ENCODE measurements at regions not wholly inside any gene's neighbourhood (a gene's known extent, or its start where the extent isn't known, plus 50 kb on each side); places are given as distances from the start of the nearest gene placed in this dataset.

GRCh38 chr9:135332979-135333748, 146.4 kb upstream of the PPP1R26 start:
- DNase-seq (ENCODE audit: low read depth in 2 of 3, low spot score in 2 of 3), result no peak

DNA sequence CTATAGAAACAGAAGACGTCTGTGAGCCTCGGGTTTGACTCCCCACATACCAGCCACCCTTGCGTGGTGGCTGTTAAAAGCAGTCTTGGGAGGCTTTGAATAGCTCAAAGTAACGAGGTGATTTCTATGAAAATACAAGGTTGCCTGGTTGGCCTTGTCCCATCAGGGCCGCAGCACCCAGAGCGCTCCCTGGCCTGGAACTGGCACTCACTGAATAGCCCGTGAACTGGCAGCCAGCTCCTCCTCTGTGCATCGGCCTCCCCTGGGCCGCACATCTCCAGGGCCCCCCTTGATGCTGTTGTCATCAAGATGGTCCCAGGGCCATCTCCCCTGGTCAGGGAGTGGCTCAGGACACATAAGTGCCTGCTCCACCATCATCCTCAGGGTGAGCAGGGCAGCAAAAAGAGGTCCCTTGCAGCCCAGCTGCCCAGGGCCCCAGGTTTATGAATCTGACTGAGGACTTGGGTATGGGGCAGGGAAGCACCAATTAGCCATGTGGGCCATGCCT, 144.6 kb upstream of the PPP1R26 start:
- DNase-seq (ENCODE audit: low read depth in 2 of 3, low spot score in 2 of 3), result no peak

DNA sequence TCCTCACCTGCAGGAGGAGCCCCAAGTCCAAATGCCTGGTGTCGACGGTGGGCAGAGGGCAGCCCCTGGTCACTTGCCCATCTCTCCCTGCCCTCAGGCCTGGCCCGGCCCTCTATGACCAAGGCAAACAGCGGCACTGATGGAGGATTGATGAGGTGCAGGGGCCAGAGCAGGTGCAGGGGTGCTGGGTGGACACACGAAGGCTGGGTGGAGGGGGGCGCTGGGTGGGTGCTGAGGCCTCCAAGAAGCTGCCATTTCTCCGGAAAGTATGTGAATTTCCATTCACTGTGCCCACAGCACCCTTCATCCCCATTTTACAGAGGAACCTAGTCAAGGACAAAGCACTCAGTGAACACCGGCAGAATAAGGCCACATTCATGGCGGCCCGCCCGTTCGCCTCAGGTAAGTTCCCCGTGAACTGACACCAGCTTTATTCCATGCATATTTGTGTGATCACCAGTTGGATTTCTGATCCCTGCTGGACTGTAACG, 143.8 kb upstream of the PPP1R26 start:
- DNase-seq (ENCODE audit: low read depth in 2 of 3, low spot score in 2 of 3), result no peak

- DNase-seq (ENCODE audit: low read depth in 2 of 3, low spot score in 2 of 3), result no peak
Observed at GRCh38 chr9:135336722-135337527, 142.7 kb upstream of the PPP1R26 start.

DNA sequence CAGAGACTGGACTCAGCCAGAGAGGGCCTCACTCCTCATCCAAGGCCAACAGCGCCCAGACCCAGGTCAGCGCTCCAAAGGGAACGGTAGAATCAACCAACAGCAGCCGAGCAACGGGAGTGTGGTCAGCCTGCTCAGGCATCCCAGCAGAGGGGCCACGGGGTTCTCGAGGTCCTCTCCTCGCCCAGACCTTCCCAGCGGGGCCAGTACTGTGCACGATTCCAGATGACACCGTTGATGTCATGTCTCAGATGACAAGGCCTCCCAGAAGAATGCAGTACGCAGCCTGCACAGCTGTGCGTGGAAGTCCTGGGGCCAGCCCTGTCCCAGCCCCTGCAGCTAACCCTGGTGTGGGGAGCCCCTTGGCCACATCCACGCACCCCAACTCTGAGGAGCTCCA, 141.0 kb upstream of the PPP1R26 start:
- no peak for DNase-seq (ENCODE audit: low read depth in 2 of 3, low spot score in 2 of 3)

DNA sequence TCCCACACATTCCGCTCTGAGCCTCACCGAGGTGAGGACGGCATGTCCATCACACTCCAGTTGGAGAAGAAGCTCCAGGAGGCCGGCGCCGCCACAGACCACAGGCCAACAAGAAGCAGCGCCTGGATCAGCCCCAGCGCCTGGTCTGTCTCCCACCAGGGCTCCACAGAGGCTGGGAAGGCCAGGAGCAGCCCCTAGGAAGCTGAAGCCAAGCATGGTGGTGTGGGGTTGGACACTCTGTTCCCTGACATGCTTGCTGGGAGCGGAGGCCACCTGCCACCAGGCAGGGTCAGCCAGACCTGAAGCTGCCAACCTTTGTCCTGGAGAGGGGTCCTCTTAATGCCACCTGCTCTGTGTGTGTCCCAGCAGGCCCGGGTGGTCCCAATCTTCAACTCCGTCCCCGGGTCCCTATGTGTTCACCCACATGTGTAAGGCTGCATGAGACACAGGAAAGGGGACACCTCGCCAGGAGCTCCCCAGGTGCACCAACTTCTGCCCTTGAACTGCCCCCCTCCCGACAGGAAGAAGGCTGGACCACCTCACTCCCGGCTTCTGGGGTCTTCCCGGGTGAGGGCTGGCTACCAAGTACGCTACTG, 140.1 kb upstream of the PPP1R26 start:
- DNase-seq (ENCODE audit: low read depth in 2 of 3, low spot score in 2 of 3), result no peak

GRCh38 chr9:135340143-135340655, 139.4 kb upstream of the PPP1R26 start:
- DNase-seq (ENCODE audit: low read depth in 2 of 3, low spot score in 2 of 3), result no peak

DNA sequence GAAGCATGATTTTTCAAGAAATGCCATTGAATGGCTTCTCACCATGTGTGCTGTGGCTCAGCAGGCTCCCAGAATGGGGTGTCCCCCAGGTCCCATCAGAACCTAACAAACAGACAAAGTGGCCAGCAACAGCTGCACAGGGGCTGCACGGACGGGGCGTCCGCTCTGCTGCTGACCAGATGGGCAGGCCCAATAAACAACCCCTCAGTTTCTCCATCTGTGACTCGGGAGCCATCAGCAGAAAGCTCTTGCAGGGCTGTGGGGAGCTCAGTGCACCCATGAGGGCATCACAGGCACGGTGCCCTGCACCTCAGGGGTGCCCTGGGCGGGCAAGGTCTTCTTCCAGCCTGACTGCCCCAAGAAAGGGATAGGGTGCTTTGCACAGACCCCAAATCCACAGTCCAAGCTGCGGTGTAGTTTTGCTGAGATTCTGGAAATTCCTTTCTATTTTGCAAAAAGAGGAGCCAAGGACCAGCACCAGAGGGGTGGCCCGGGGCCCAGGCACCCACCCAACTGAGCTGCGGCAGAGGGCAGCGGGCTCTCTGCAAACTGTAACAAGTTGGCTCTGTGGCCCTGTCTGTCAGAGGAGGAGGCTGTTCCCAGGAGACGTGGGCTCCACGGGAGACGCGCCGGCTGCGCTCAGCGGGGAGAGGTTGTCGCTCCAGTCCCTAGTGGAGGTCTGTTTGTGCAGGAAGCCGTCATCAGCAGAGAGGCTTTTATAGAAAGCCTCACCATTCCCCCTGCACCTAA, 138.7 kb upstream of the PPP1R26 start:
- no peak for DNase-seq (ENCODE audit: low read depth in 2 of 3, low spot score in 2 of 3)

DNA sequence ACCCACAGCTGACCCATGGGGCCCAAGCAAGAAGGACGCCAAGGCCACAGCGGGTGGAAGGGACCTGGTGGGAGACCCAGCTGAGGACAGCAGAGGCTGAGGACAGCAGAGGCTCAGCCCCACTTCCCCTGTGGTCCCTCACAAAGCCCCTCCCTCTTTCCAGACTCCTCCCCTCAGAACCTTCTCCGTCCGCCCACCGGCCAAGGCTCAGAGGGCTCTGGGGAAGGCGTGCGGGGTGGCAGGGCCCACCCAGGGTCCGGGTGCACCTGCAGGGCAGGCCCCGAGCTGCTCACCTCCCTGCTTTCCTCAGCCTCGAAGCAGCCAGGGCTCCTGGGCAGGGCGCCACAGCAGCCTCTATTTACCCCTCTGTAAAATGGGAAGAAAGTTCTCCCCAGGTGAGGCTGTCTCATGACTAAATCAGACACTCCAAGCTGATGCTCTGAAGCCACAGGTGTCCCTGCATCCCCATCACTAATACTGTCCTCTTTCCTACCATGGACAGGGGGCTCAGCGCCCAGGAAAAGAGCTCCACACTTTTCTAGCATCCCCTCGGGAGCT, 137.9 kb upstream of the PPP1R26 start:
- no peak for DNase-seq (ENCODE audit: low read depth in 2 of 3, low spot score in 2 of 3)

- no peak for DNase-seq (ENCODE audit: low read depth in 2 of 3, low spot score in 2 of 3)
Observed at GRCh38 chr9:135342206-135343130, 137.1 kb upstream of the PPP1R26 start.

GRCh38 chr9:135343136-135343535, 136.4 kb upstream of the PPP1R26 start:
- no peak for DNase-seq (ENCODE audit: low read depth in 2 of 3, low spot score in 2 of 3)

DNA sequence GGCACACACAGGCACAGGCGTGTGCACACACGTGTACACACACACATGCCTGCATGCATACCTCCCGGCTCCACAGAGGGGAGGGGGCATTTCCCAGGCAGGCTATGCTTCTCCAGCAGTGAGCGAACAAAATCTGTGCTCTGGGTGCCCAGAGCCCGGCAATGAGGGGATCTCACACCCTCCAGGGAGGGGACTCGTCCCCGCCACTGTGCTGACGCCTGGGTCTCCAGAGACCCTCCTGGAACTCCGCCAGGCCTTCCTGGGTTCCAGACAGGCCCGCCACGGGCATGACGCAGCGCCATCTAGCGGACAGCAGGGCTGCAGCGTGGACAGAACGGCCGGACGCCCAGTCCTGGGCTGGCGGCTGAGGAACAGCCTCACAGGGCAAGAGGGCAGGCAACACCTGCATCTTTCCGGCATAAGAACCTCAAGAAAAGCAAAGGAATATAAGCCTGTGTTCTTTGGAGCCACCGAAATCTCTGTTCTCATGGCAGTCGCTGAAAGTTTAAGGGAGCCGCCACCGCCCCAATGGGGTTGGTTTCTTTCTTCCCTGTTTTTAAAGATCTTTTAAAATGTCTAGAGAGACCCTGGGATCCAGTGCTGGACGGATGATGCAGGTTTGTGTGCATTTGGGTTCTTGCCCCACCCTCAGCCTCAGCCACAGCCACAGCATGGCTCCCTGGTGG, 135.6 kb upstream of the PPP1R26 start:
- DNase-seq (ENCODE audit: low read depth in 2 of 3, low spot score in 2 of 3), result peak; percentile 18 to 41 (median 35)

DNA sequence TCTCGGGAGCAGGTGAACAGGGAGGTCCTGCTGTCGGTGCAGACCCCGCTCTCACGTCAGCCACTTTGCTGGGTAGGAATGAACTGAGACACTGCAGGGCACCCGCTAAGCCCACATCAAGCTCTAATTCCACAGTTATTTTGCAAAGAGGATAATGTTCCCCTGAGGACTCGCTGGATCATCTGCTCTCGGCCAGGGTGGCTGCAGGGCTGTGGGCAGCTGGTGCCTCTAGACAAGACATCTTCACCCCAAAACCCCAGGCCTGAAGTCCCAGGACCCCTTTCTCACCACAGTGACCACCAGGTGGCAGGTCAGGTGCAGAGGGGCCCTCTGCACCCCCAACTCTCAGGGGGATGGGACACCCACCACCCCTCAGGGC, 135.1 kb upstream of the PPP1R26 start:
- DNase-seq (ENCODE audit: low read depth in 2 of 3, low spot score in 2 of 3), result no peak

GRCh38 chr9:135344915-135345500, 134.6 kb upstream of the PPP1R26 start:
- DNase-seq (ENCODE audit: low read depth in 2 of 3, low spot score in 2 of 3), result no peak

DNA sequence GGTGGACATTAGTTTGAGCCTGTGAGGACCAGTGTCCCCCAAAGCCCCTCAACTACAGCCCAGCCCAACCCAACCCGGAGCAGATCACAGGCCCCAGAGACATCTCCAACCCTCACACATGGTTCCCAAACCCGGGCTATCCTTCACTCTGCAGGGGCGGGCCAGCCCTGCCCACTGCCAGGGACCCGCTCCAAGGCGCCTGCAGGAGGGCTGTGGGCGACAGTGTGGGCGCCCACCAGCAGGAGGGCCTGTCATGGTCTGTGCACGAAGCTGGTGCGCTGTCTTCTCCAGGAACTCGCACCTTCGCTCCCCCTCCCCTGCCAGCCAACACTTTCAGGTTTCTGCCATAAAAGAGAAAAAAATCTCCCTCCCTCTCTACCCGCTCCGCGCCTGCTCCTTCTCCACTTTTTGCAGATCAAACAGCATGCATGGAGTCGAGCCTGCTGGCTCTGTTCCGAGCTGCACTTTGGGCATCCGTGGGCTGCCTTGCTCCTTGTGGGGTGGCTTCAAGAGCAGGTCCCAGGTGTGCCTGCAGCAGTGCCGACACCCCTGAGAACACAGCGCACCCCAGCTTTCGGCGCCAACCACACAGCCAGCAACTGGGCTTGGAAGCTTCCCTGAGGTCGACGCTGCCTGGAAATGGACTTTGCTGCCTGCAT, 133.7 kb upstream of the PPP1R26 start:
- no peak for DNase-seq (ENCODE audit: low read depth in 2 of 3, low spot score in 2 of 3)

DNA sequence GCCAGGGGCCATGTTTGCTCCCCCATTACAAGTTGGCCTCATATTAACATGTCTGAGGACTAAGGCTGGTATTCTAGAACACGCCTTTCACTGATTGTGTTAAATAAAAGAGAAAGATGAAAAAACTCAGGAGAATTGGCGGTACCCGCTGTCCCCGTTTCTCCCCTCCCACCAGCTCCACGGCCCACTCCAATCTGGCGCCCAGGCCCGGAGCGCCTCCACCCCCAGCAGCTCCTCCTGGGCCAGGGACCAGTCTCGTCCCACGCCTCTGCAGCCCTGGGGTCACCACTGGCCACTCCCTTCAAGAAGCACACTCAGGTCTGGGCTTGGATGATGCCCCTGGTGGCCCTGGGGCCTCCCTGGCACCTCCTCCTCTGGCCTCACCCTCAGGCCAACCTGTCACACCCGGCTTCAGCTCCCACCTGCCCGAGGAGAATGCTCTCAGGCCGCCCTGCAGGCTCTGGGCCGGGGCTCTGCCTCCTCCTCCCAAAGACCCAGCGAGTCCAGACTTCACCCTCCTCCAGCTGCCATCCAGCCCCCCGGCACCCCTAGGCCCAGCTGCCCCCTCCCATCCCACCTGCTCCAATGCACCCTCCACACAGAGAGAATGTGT, 133.0 kb upstream of the PPP1R26 start:
- DNase-seq (ENCODE audit: low read depth in 2 of 3, low spot score in 2 of 3), result no peak

DNA sequence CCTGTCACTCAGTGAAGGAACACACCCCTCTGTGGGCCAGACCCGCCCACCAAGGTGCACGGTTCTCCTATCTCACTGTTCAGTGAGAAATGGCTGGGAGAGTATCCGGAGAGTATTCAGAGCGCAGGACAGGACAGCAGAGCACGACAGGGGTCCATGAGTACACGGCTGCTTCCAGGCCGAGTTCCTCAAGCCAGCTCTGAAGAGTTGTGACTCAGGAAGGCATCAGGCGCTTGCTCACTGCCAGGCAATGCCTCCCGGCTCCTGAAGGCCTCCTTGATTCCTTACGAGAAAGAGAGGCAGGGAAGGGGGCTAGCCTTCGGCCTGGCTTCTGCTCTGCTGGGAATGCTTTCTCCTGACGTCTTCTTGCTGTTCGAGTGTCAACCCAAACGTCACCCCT, 132.1 kb upstream of the PPP1R26 start:
- no peak for DNase-seq (ENCODE audit: low read depth in 2 of 3, low spot score in 2 of 3)
